H1 (cell line): ENCODE measurements at regions not wholly inside any gene's neighbourhood (a gene's known extent, or its start where the extent isn't known, plus 50 kb on each side); places are given as distances from the start of the nearest gene placed in this dataset.

Experiments
- TF ChIP-seq, protein P1 (sequence below): IDR thresholded peaks from 2 replicates; pipeline ENCODE4 v1.6.1; 2011; ENCODE audit warnings: low read depth, mild to moderate bottlenecking, low read length; ENCODE audit not compliant: insufficient read depth

DNA sequence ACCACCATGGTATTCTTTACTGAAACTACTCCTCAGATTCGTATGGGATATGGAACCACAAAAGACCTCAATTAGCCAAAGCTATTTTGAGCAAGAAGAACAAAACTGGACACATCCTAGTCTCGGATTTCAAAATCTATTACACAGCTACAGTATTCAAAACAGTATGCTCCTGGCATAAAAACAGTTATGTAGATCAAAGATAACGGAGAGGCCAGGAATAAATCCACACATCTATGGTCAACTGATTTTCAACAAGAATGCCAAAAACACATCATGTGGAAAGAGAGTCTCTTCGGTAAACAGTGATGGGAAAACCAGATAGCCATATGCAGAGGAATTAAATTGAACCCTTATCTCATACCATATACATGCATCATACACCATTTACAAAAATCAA, 155.3 kb downstream of the SPCS3 start (continued):
- TF ChIP-seq, protein P1, sequence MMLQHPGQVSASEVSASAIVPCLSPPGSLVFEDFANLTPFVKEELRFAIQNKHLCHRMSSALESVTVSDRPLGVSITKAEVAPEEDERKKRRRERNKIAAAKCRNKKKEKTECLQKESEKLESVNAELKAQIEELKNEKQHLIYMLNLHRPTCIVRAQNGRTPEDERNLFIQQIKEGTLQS, result no peak
- TF ChIP-seq, all 59 proteins: peak for 0
